ENCODE measurements at regions not wholly inside any gene's neighbourhood (a gene's known extent, or its start where the extent isn't known, plus 50 kb on each side); places are given as distances from the start of the nearest gene placed in this dataset.

DNA sequence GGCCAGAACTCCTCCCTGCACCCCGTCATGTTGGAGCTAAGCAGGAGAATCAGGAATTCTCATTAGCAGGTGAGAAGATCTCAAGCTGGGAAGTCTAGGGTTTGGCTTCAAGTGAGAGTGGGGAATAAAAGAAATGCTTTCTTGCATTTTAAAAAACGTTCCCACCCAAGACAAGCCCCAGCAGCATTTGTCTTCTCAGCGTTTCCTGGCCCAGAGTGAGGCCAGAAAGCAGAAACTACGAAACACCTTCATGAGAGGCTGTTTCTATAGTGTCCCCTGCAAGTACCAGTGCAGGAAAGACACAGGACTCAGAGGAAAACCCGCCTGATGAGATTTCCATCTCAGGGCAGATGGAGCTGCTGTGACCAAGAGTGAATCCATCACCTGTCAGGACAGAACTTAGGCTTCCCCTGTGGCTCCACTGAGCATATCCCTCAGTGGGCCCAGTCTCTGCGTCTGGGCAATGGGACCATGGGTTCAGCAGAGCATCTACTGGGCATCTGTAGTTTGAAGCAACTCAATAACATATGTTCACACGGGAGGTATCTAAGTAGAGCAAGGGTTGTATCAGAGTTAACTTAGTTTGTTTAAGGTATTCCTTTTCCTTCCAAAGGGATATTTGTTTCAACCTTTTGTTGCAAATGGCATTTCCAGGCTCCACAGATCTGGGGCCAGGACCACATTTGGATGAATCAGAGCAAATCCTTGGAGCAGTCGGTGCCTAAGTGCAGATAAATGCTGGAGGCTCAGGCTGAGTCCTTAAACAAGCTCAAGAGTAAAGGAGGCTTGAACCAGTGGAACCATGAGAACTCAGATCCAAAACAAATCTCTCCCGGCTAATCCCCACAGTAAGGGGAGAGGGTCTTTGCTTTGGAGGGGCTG lies 548.3 kb downstream of the MIAT start:
- no peak for DNase-seq
- Histone ChIP-seq H3K27me3 (ENCODE audit: low read depth) (peaks cover 95% of the 10 kb centered on the region), H3K36me3 (no peaks in the 10 kb centered on the region), H3K4me3 (no peak overlapping the region), H3K27ac (replicated peaks) (no peak overlapping the region), H3K9me3 (replicated peaks) (peaks cover 8% of the 10 kb centered on the region), H3K4me1 (no peaks in the 10 kb centered on the region)
- TF ChIP-seq, protein P1, sequence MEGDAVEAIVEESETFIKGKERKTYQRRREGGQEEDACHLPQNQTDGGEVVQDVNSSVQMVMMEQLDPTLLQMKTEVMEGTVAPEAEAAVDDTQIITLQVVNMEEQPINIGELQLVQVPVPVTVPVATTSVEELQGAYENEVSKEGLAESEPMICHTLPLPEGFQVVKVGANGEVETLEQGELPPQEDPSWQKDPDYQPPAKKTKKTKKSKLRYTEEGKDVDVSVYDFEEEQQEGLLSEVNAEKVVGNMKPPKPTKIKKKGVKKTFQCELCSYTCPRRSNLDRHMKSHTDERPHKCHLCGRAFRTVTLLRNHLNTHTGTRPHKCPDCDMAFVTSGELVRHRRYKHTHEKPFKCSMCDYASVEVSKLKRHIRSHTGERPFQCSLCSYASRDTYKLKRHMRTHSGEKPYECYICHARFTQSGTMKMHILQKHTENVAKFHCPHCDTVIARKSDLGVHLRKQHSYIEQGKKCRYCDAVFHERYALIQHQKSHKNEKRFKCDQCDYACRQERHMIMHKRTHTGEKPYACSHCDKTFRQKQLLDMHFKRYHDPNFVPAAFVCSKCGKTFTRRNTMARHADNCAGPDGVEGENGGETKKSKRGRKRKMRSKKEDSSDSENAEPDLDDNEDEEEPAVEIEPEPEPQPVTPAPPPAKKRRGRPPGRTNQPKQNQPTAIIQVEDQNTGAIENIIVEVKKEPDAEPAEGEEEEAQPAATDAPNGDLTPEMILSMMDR (IDR thresholded peaks at IDR 0.05; ENCODE audit: borderline replicate concordance) = no peak
- intact Hi-C loops (cut with micrococcal nuclease) = no loop called here

DNA sequence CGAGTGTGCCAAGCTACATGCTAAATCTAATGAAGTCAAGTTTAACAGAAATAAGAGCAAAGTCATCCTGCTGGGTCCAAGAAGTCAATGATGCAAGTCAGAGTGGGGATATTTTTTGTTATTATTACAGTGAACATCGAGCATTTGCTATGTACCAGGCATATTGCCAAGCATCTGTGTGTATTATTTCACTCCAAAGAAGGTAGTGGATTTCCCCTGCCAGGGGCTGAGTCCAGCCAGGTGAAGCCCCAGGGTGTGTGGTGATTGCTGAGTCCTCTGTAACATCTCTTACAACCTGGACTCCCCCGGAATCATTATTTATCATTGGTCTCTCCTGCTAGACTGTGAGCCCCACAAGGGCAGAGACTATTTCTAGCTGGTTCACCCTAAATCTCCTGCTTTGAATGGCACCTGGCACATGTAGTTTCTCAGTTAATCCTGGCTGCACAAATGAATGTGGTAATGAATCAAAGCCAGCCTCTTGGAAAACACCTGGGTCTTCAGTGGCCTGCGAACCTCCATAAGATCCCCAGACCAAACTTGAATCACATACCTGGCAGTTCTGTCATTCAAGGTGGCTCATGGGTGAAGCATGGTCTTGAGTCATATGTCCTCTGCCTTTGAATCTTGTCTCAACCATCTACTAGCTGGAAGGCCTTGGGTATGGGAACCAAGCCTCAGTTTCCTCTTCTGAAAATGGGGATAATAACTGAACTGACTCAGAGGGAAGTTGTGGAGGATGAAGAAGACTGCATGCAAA lies 549.2 kb downstream of the MIAT start:
- H3K4me1 ChIP-seq = no peaks in the 10 kb centered on the region
- H3K27ac ChIP-seq (replicated peaks) = no peak overlapping the region
- no peak overlapping the region for H3K4me3 ChIP-seq
- no peaks in the 10 kb centered on the region for H3K36me3 ChIP-seq
- no peak for DNase-seq
- TF ChIP-seq, protein P1 (IDR thresholded peaks at IDR 0.05; ENCODE audit: borderline replicate concordance) = no peak
- peaks cover 8% of the 10 kb centered on the region for H3K9me3 ChIP-seq (replicated peaks)
- peaks cover 95% of the 10 kb centered on the region for H3K27me3 ChIP-seq (ENCODE audit: low read depth)
- intact Hi-C loops (cut with micrococcal nuclease) = no loop called here

DNA sequence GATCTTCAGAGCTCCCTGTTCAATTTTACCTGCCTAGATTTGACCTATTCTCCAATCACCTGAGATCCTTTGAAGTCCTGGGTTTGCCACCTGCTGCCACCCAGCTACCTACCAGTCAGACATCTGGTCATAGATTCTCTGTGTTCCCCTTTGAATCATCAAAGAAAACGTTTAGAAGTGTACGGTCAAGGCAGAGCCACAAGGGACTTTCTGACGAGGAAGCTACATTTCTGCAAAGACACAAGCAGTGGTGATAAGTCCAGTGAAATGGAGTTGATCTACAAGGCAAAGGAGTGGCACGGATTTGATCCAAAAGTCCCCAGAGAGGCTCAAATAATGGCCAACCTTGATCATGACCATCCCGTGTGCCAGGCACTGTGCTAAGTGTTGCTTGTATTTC lies 549.9 kb downstream of the MIAT start:
- no peak overlapping the region for H3K4me3 ChIP-seq
- no peak for DNase-seq
- peaks cover 96% of the 10 kb centered on the region for H3K27me3 ChIP-seq (ENCODE audit: low read depth)
- intact Hi-C loops (cut with micrococcal nuclease) = no loop called here
- no peak overlapping the region for H3K27ac ChIP-seq (replicated peaks)
- TF ChIP-seq, protein P1 (IDR thresholded peaks at IDR 0.05; ENCODE audit: borderline replicate concordance) = no peak
- peaks cover 8% of the 10 kb centered on the region for H3K9me3 ChIP-seq (replicated peaks)
- no peaks in the 10 kb centered on the region for H3K36me3 ChIP-seq
- H3K4me1 ChIP-seq = peaks cover 5% of the 10 kb centered on the region

DNA sequence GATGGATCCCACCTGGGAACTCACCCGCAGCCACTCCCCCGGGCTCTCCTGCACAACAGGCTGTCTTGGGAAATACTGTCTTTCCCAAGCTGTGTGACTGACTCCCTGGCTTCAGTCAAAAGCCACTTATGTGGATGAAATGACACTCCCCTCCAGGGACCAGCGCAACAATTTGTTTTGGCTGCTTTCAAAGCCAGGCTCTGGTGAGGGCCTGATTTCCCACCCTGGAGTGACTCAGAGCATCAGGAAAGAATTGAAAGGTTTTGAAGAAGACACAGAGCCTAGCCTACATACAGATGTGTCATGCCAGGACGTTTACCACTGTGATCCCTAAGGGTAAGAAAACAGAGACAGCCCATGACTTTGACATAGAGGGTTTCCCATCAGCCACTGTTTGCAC lies 550.5 kb downstream of the MIAT start:
- no peak for DNase-seq
- Histone ChIP-seq H3K36me3 (no peaks in the 10 kb centered on the region), H3K4me3 (no peak overlapping the region), H3K27ac (replicated peaks) (no peak overlapping the region), H3K27me3 (ENCODE audit: low read depth) (peaks cover 94% of the 10 kb centered on the region), H3K9me3 (replicated peaks) (peaks cover 8% of the 10 kb centered on the region), H3K4me1 (peaks cover 11% of the 10 kb centered on the region)
- TF ChIP-seq, protein P1 (IDR thresholded peaks at IDR 0.05; ENCODE audit: borderline replicate concordance) = no peak
- intact Hi-C loops (cut with micrococcal nuclease) = no loop called here

DNA sequence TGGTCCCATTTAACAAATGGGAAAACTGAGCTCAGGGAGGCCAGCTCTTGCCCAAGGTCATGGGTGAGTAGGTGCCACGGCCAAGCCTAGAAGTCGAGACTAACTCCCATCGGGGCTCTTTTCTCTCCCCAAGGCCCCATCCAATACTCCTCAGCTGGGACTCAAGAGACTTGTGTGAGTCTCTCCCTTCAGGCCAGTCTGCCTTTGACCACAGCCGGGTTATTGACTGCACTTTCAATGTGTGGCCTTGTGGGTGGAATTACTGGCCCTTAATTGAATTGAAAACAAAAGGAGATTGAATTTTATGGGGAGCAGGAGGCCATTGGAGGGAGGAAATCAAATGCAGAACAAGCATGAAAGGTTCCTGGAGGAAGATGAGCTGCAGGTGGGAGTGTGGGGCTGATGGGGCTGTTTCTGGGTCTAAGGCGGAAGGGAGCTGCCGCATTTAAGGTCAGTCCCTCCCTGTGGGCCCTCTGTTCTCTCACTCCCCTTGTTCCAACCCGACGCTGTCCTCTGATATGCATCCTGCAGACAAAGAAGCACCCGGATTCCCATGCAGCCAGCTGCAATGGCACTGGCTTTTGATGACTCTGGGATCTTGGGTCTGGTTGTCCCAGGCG lies 552.8 kb downstream of the MIAT start:
- Histone ChIP-seq H3K9me3 (replicated peaks) (no peaks in the 10 kb centered on the region), H3K36me3 (no peaks in the 10 kb centered on the region), H3K27me3 (ENCODE audit: low read depth) (peaks cover 92% of the 10 kb centered on the region), H3K4me1 (peaks cover 23% of the 10 kb centered on the region), H3K27ac (replicated peaks) (no peak overlapping the region), H3K4me3 (no peak overlapping the region)
- no peak for DNase-seq
- intact Hi-C loops (cut with micrococcal nuclease) = no loop called here
- TF ChIP-seq, protein P1 (IDR thresholded peaks at IDR 0.05; ENCODE audit: borderline replicate concordance) = no peak

All from left ventricle myocardium inferior (tissue), 1 donor.